ENCODE measurements at regions not wholly inside any gene's neighbourhood (a gene's known extent, or its start where the extent isn't known, plus 50 kb on each side); places are given as distances from the start of the nearest gene placed in this dataset.

DNA sequence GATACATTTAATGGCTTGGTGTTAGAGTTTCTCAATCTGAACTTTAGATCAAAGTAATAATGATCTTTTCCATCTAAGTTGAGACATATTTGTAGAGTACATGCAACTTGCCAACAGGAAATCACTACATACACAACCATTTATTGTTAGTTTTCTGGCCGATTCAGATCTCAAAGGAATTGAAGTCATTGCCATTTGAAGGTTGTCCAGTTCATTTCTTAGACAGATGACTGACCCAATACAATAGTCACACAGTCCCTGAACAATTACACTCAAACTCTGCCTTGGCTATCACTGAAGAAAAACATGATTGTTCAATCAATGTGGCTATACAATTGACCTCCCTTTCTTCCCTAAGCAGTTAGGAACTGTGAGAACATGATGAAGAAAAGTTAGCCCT lies 753.2 kb upstream of the RIOK2 start:
- no peak overlapping the region for H2AK5ac ChIP-seq (ENCODE audit: low read depth, low read length)
- H2BK5ac ChIP-seq (ENCODE audit: low read depth, low read length): no peak overlapping the region
- no peaks in the 10 kb centered on the region for H3K79me1 ChIP-seq (ENCODE audit: low read depth, low read length)
- no peak overlapping the region for H3K4ac ChIP-seq (replicated peaks; ENCODE audit: insufficient read length, low read depth, low read length)
- no peak overlapping the region for H4K8ac ChIP-seq (ENCODE audit: extremely low read depth, insufficient read depth, low read length)
- H3K4me3 ChIP-seq (ENCODE audit: extremely low read depth in 1 of 4, insufficient read depth in 2 of 4, low read depth in 3 of 4, low read length in 4 of 4): no peak overlapping the region
- H3K4me1 ChIP-seq (replicated peaks in 1 of 4; ENCODE audit: control insufficient read depth in 3 of 4, insufficient read depth in 4 of 4, low read length in 3 of 4): no peaks in the 10 kb centered on the region
- H3K27me3 ChIP-seq (replicated peaks in 1 of 4; ENCODE audit: control insufficient read depth in 3 of 4, extremely low read depth in 1 of 4, insufficient read depth in 3 of 4, low read length in 3 of 4): no peaks in the 10 kb centered on the region
- H3K79me2 ChIP-seq (ENCODE audit: control insufficient read depth in 1 of 2, insufficient read depth in 2 of 2, low read length in 2 of 2): no peaks in the 10 kb centered on the region
- no peak overlapping the region for H3K14ac ChIP-seq (ENCODE audit: insufficient read length)
- no peak overlapping the region for H4K5ac ChIP-seq (ENCODE audit: insufficient read length, low read depth, low read length)
- no peak for TF ChIP-seq TAF7 (optimal IDR thresholded peaks at IDR 0.05; ENCODE audit: borderline replicate concordance, low read depth, low read length)
- TF ChIP-seq SP1 (IDR thresholded peaks at IDR 0.05; ENCODE audit: low read depth, low read length): no peak
- no peak for TF ChIP-seq FOSL1 (IDR thresholded peaks at IDR 0.05; ENCODE audit: insufficient read depth, low read depth, low read length)
- no peak for TF ChIP-seq GABPA (IDR thresholded peaks at IDR 0.05; ENCODE audit: borderline replicate concordance, insufficient read depth, low read length)
- no peak for TF ChIP-seq SP2 (IDR thresholded peaks at IDR 0.05; ENCODE audit: low read length)
- no peak for TF ChIP-seq SIRT6 (IDR thresholded peaks at IDR 0.05; ENCODE audit: low read length)
- TF ChIP-seq, protein P1, sequence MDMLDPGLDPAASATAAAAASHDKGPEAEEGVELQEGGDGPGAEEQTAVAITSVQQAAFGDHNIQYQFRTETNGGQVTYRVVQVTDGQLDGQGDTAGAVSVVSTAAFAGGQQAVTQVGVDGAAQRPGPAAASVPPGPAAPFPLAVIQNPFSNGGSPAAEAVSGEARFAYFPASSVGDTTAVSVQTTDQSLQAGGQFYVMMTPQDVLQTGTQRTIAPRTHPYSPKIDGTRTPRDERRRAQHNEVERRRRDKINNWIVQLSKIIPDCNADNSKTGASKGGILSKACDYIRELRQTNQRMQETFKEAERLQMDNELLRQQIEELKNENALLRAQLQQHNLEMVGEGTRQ (IDR thresholded peaks at IDR 0.05; ENCODE audit: low read length): no peak
- no peak for TF ChIP-seq NRF1 (IDR thresholded peaks at IDR 0.05; ENCODE audit: low read depth, low read length)
- no peak for TF ChIP-seq GTF2F1 (IDR thresholded peaks at IDR 0.05; ENCODE audit: borderline replicate concordance, low read depth, low read length)
- no peaks in the 10 kb centered on the region for H3K23me2 ChIP-seq (ENCODE audit: low read depth, low read length)
- FAIRE-seq (no peak), DNase-seq (ENCODE audit: low read depth in 1 of 2, low spot score in 2 of 2) (no peak)
- H3K27ac ChIP-seq (ENCODE audit: low read depth, low read length): no peak overlapping the region
- no peaks in the 10 kb centered on the region for H3K9me3 ChIP-seq (ENCODE audit: insufficient read depth in 2 of 2, low read depth in 1 of 2, low read length in 1 of 2)
- H3K18ac ChIP-seq (ENCODE audit: extremely low read depth, low read length): no peak overlapping the region
- no peak overlapping the region for H2BK20ac ChIP-seq (ENCODE audit: low read length)
- H3K4me2 ChIP-seq (ENCODE audit: insufficient read depth in 1 of 2, low read depth in 2 of 2, low read length in 2 of 2): no peak overlapping the region
- ChIA-PET CTCF (ENCODE audit: partially characterized antibody) (no interaction called here), POLR2A (ENCODE audit: partially characterized antibody) (no interaction called here)
- H2BK12ac ChIP-seq (ENCODE audit: low read depth, low read length): no peak overlapping the region
- H4K20me1 ChIP-seq (replicated peaks in 1 of 2; ENCODE audit: control insufficient read depth in 1 of 2, insufficient read depth in 2 of 2, low read length in 2 of 2): no peaks in the 10 kb centered on the region
- no peak overlapping the region for H2AFZ ChIP-seq (ENCODE audit: low read length)
- H3K9ac ChIP-seq (replicated peaks in 1 of 4; ENCODE audit: extremely low read depth in 1 of 4, low read depth in 3 of 4, low read length in 3 of 4): no peak overlapping the region
- 85% methylated on average over 1 of the region's 1 CpG; no CpG with 5 or more reads in 1 of the 2 experiments for WGBS, 2 experiments (ENCODE audit: extremely low coverage in 1 of 2, insufficient coverage in 1 of 2, insufficient read length in 1 of 2, insufficient replicate concordance in 2 of 2, low coverage in 1 of 2, low lambda C conversion rate in 2 of 2, missing lambda C conversion rate in 1 of 2)
- no peak overlapping the region for H3K56ac ChIP-seq (replicated peaks; ENCODE audit: insufficient read length, low read depth, low read length)
- no peak overlapping the region for H3K23ac ChIP-seq (ENCODE audit: insufficient read length)
- H3K36me3 ChIP-seq (ENCODE audit: control insufficient read depth in 2 of 4, insufficient read depth in 4 of 4, low read length in 3 of 4): no peaks in the 10 kb centered on the region
- H2BK15ac ChIP-seq (ENCODE audit: low read length): no peak overlapping the region
- H2BK120ac ChIP-seq (replicated peaks; ENCODE audit: low read depth, low read length): no peak overlapping the region
- H4K91ac ChIP-seq (replicated peaks; ENCODE audit: insufficient read length, low read length): no peak overlapping the region

Data from H1 (cell line).